ENCODE measurements at regions not wholly inside any gene's neighbourhood (a gene's known extent, or its start where the extent isn't known, plus 50 kb on each side); places are given as distances from the start of the nearest gene placed in this dataset.

GRCh38 chr4:104719539-104720230 is 225.0 kb upstream of the CXXC4 start (continued):
- TF ChIP-seq ZNF449 (tag by site-specific recombination; IDR thresholded peaks at IDR 0.05) (no peak), ZNF768 (tag by site-specific recombination; IDR thresholded peaks at IDR 0.05) (no peak), ZNF248 (tag by site-specific recombination; IDR thresholded peaks at IDR 0.05) (no peak), TCF7L2 (IDR thresholded peaks at IDR 0.05; ENCODE audit: borderline replicate concordance, low read depth, low read length) (no peak), ZNF157 (tag by site-specific recombination; IDR thresholded peaks at IDR 0.05) (no peak), BCL11B (tag by site-specific recombination; IDR thresholded peaks at IDR 0.05; ENCODE audit: low read depth) (no peak), ZBTB10 (tag by site-specific recombination; IDR thresholded peaks at IDR 0.05) (no peak), OVOL3 (tag by site-specific recombination; IDR thresholded peaks at IDR 0.05) (no peak), AEBP2 (tag by site-specific recombination; IDR thresholded peaks at IDR 0.05; ENCODE audit: borderline replicate concordance) (no peak)

- Histone ChIP-seq H3K27ac (ENCODE audit: extremely low read depth, low read depth, low read length) (no peak overlapping the region), H3K4me1 (ENCODE audit: control insufficient read depth, insufficient read depth, low read length) (no peaks in the 10 kb centered on the region), H3K4me3 (ENCODE audit: low read depth, low read length) (no peak overlapping the region), H3K9me3 (ENCODE audit: control insufficient read depth, insufficient read depth, low read depth, low read length) (no peaks in the 10 kb centered on the region), H3K36me3 (ENCODE audit: control insufficient read depth in 2 of 2, insufficient read depth in 1 of 2, low read length in 2 of 2) (no peaks in the 10 kb centered on the region)
- TF ChIP-seq IKZF3 (tag by site-specific recombination; IDR thresholded peaks at IDR 0.05) = no peak
- no peak for TF ChIP-seq ZEB2 (tag by site-specific recombination; IDR thresholded peaks at IDR 0.05)
- no peak for TF ChIP-seq ZNF302 (tag by site-specific recombination; IDR thresholded peaks at IDR 0.05; ENCODE audit: low read depth)
- no peak for TF ChIP-seq ZSCAN23 (tag by site-specific recombination; IDR thresholded peaks at IDR 0.05)
- TF ChIP-seq ZNF214 (tag by site-specific recombination; IDR thresholded peaks at IDR 0.05; ENCODE audit: borderline replicate concordance) = no peak
- no peak for TF ChIP-seq ZNF132 (tag by site-specific recombination; IDR thresholded peaks at IDR 0.05; ENCODE audit: borderline replicate concordance)
- TF ChIP-seq ZSCAN4 (tag by site-specific recombination; IDR thresholded peaks at IDR 0.05) = no peak
- CTCF ChIA-PET = no interaction called here
- POLR2A ChIA-PET = no interaction called here
Measured at GRCh38 chr4:104722467-104722866, 227.8 kb upstream of the CXXC4 start.

GRCh38 chr4:104726002-104726401 is 231.3 kb upstream of the CXXC4 start:
- Histone ChIP-seq H3K27ac (ENCODE audit: extremely low read depth, low read depth, low read length) (no peak overlapping the region), H3K4me3 (ENCODE audit: low read depth, low read length) (no peak overlapping the region), H3K36me3 (ENCODE audit: control insufficient read depth in 2 of 2, insufficient read depth in 1 of 2, low read length in 2 of 2) (no peaks in the 10 kb centered on the region), H3K9me3 (ENCODE audit: control insufficient read depth, insufficient read depth, low read depth, low read length) (no peaks in the 10 kb centered on the region), H3K4me1 (ENCODE audit: control insufficient read depth, insufficient read depth, low read length) (no peaks in the 10 kb centered on the region)
- POLR2A ChIA-PET = no interaction called here
- CTCF ChIA-PET = no interaction called here
- TF ChIP-seq YY1 (tag by site-specific recombination; IDR thresholded peaks at IDR 0.05) = no peak
- no peak for TF ChIP-seq ZNF692 (tag by site-specific recombination; IDR thresholded peaks at IDR 0.05)
- TF ChIP-seq ZNF394 (tag by site-specific recombination; IDR thresholded peaks at IDR 0.05; ENCODE audit: borderline replicate concordance) = no peak
- TF ChIP-seq KLF1 (tag by site-specific recombination; IDR thresholded peaks at IDR 0.05) = no peak
- no peak for TF ChIP-seq ZNF133 (tag by site-specific recombination; IDR thresholded peaks at IDR 0.05)
- no peak for TF ChIP-seq ZNF555 (tag by site-specific recombination; conservative IDR thresholded peaks at IDR 0.05)
- TF ChIP-seq ZFHX2 (tag by site-specific recombination; conservative IDR thresholded peaks at IDR 0.05) = no peak

Data from HEK293 (cell line).